KMS-11 (cell line): ENCODE measurements at regions not wholly inside any gene's neighbourhood (a gene's known extent, or its start where the extent isn't known, plus 50 kb on each side); places are given as distances from the start of the nearest gene placed in this dataset.

ENCODE experiments used
- H2AFZ ChIP-seq: fragments of 200-600 bp; sonication (generic); 2 replicates; pipeline ENCODE4 v1.6.1; 2016; ENCODE audit warnings: antibody characterized with exemption, mixed run types, low read depth
- H3K27ac ChIP-seq: fragments of 200-600 bp; sonication (generic); 2 replicates; pipeline ENCODE4 v1.6.1; 2016; ENCODE audit warnings: mild to moderate bottlenecking, mixed run types
- H3K27me3 ChIP-seq: fragments of 200-600 bp; sonication (generic); 2 replicates; pipeline ENCODE4 v1.6.1; 2017; ENCODE audit warnings: mild to moderate bottlenecking, low read depth, mixed run types, moderate library complexity; ENCODE audit not compliant: insufficient read depth
- H3K36me3 ChIP-seq: fragments of 200-600 bp; sonication (generic); 2 replicates; pipeline ENCODE4 v1.6.1; 2017; ENCODE audit warnings: mild to moderate bottlenecking, mixed run types; ENCODE audit not compliant: insufficient read depth
- H3K4me1 ChIP-seq: fragments of 200-600 bp; sonication (generic); 2 replicates; pipeline ENCODE4 v1.6.1; 2016; ENCODE audit warnings: mild to moderate bottlenecking, low read depth, mixed run types; ENCODE audit not compliant: poor library complexity, severe bottlenecking
- H3K4me2 ChIP-seq: fragments of 200-600 bp; sonication (generic); 2 replicates; pipeline ENCODE4 v1.7.0; 2016; ENCODE audit warnings: mild to moderate bottlenecking, mixed run types
- H3K4me3 ChIP-seq: fragments of 200-600 bp; sonication (generic); IDR thresholded peaks from 2 replicates; pipeline ENCODE4 v1.6.1; 2017; ENCODE audit warnings: low read depth, low read length, mixed read lengths; ENCODE audit not compliant: insufficient read depth
- H3K79me2 ChIP-seq: fragments of 200-600 bp; sonication (generic); 2 replicates; pipeline ENCODE4 v1.6.1; 2016; ENCODE audit warnings: low read depth, mixed run types; ENCODE audit not compliant: insufficient read depth
- H3K9ac ChIP-seq: fragments of 200-600 bp; sonication (generic); 2 replicates; pipeline ENCODE4 v1.6.1; 2016; ENCODE audit warnings: mild to moderate bottlenecking, mixed run types
- H4K20me1 ChIP-seq: fragments of 200-600 bp; sonication (generic); 2 replicates; pipeline ENCODE4 v1.6.1; 2016; ENCODE audit warnings: mild to moderate bottlenecking, mixed run types; ENCODE audit not compliant: insufficient read depth
- CTCF ChIP-seq: fragments of 200-600 bp; sonication (generic); conservative IDR thresholded peaks from 2 replicates; pipeline ENCODE4 v1.6.1; 2017; ENCODE audit warnings: low read depth, mild to moderate bottlenecking, antibody characterized with exemption, low read length, moderate library complexity, mixed read lengths

GRCh38 chr20:24403406-24403805, 66.0 kb upstream of the SYNDIG1 start:
- no peak overlapping the region for H2AFZ ChIP-seq
- H3K9ac ChIP-seq: no peak overlapping the region
- no peak overlapping the region for H3K27ac ChIP-seq
- H3K79me2 ChIP-seq: no peaks in the 10 kb centered on the region
- H3K4me2 ChIP-seq: no peak overlapping the region
- H3K36me3 ChIP-seq: no peaks in the 10 kb centered on the region
- H3K4me1 ChIP-seq: peaks cover 28% of the 10 kb centered on the region
- no peak for TF ChIP-seq CTCF
- H4K20me1 ChIP-seq: no peaks in the 10 kb centered on the region
- no peaks in the 10 kb centered on the region for H3K27me3 ChIP-seq
- no peak overlapping the region for H3K4me3 ChIP-seq

- TF ChIP-seq CTCF: no peak
- H3K36me3 ChIP-seq: no peaks in the 10 kb centered on the region
- no peaks in the 10 kb centered on the region for H3K27me3 ChIP-seq
- no peak overlapping the region for H3K4me3 ChIP-seq
- peaks cover 21% of the 10 kb centered on the region for H3K4me1 ChIP-seq
- H3K4me2 ChIP-seq: no peak overlapping the region
- H2AFZ ChIP-seq: no peak overlapping the region
- H3K79me2 ChIP-seq: no peaks in the 10 kb centered on the region
- no peaks in the 10 kb centered on the region for H4K20me1 ChIP-seq
- no peak overlapping the region for H3K27ac ChIP-seq
- H3K9ac ChIP-seq: no peak overlapping the region
Measured at GRCh38 chr20:24402188-24402587, 67.2 kb upstream of the SYNDIG1 start.

GRCh38 chr20:24395151-24395550, 74.3 kb upstream of the SYNDIG1 start:
- TF ChIP-seq CTCF: no peak
- Histone ChIP-seq H4K20me1 (no peaks in the 10 kb centered on the region), H3K4me2 (no peak overlapping the region), H2AFZ (no peak overlapping the region), H3K79me2 (no peaks in the 10 kb centered on the region), H3K27me3 (no peaks in the 10 kb centered on the region), H3K4me1 (no peaks in the 10 kb centered on the region), H3K9ac (no peak overlapping the region), H3K27ac (no peak overlapping the region), H3K4me3 (no peak overlapping the region), H3K36me3 (no peaks in the 10 kb centered on the region)

- H4K20me1 ChIP-seq: no peaks in the 10 kb centered on the region
- no peak overlapping the region for H3K27ac ChIP-seq
- no peak overlapping the region for H3K4me3 ChIP-seq
- no peak for TF ChIP-seq CTCF
- no peaks in the 10 kb centered on the region for H3K27me3 ChIP-seq
- H3K4me2 ChIP-seq: no peak overlapping the region
- H3K36me3 ChIP-seq: no peaks in the 10 kb centered on the region
- no peak overlapping the region for H3K9ac ChIP-seq
- no peaks in the 10 kb centered on the region for H3K79me2 ChIP-seq
- H2AFZ ChIP-seq: no peak overlapping the region
- H3K4me1 ChIP-seq: no peaks in the 10 kb centered on the region
Measured at GRCh38 chr20:24393903-24394302, 75.5 kb upstream of the SYNDIG1 start.

GRCh38 chr20:24392612-24393011, 76.8 kb upstream of the SYNDIG1 start:
- Histone ChIP-seq H2AFZ (no peak overlapping the region), H3K36me3 (no peaks in the 10 kb centered on the region), H3K4me1 (no peaks in the 10 kb centered on the region), H3K27ac (no peak overlapping the region), H4K20me1 (no peaks in the 10 kb centered on the region), H3K9ac (no peak overlapping the region), H3K4me3 (no peak overlapping the region), H3K79me2 (no peaks in the 10 kb centered on the region), H3K27me3 (no peaks in the 10 kb centered on the region), H3K4me2 (no peak overlapping the region)
- no peak for TF ChIP-seq CTCF
